ENCODE measurements at regions not wholly inside any gene's neighbourhood (a gene's known extent, or its start where the extent isn't known, plus 50 kb on each side); places are given as distances from the start of the nearest gene placed in this dataset.
"Not testable (repeated sequence)": the region's sequence is repeated elsewhere in the genome, so short reads cannot be mapped to it uniquely, and the experiment has no call there.

- H3K36me3 Mint-ChIP-seq, result no peaks in the 10 kb centered on the region
- H3K4me3 Mint-ChIP-seq, result no peak overlapping the region
- ATAC-seq (no peak), DNase-seq (ENCODE audit: low spot score in 2 of 2) (no peak)
- H3K9me3 Mint-ChIP-seq, result no peaks in the 10 kb centered on the region
- H3K27ac Mint-ChIP-seq, result no peak overlapping the region
- no peaks in the 10 kb centered on the region for H3K4me1 Mint-ChIP-seq
These were observed 334.4 kb downstream of the EMP1 start for GRCh38 chr12:13530966-13531365.

- not testable (repeated sequence) for ATAC-seq; H3K4me1 Mint-ChIP-seq; H3K4me3 Mint-ChIP-seq; H3K36me3 Mint-ChIP-seq; H3K9me3 Mint-ChIP-seq; DNase-seq (ENCODE audit: low spot score in 2 of 2); H3K27ac Mint-ChIP-seq
These were observed 329.8 kb downstream of the EMP1 start for GRCh38 chr12:13526185-13526921.

GRCh38 chr12:13523536-13524307, 327.2 kb downstream of the EMP1 start:
- Mint-ChIP-seq H3K4me1 (no peaks in the 10 kb centered on the region), H3K4me3 (no peak overlapping the region), H3K9me3 (peaks cover 4% of the 10 kb centered on the region), H3K36me3 (no peaks in the 10 kb centered on the region), H3K27ac (no peak overlapping the region)
- no peak for ATAC-seq
- DNase-seq (ENCODE audit: low spot score in 2 of 2), result no peak

GRCh38 chr12:13518034-13518433, 321.5 kb downstream of the EMP1 start:
- DNase-seq (ENCODE audit: low spot score in 2 of 2); ATAC-seq; H3K4me3 Mint-ChIP-seq; H3K36me3 Mint-ChIP-seq; H3K27ac Mint-ChIP-seq; H3K4me1 Mint-ChIP-seq: not testable (repeated sequence)
- peaks cover 13% of the 10 kb centered on the region for H3K9me3 Mint-ChIP-seq

GRCh38 chr12:13509740-13510139, 313.2 kb downstream of the EMP1 start:
- Mint-ChIP-seq H3K4me3 (no peak overlapping the region), H3K4me1 (no peaks in the 10 kb centered on the region), H3K27ac (no peak overlapping the region), H3K9me3 (no peaks in the 10 kb centered on the region), H3K36me3 (no peaks in the 10 kb centered on the region)
- DNase-seq (ENCODE audit: low spot score in 2 of 2) (no peak), ATAC-seq (no peak)

- Mint-ChIP-seq H3K27ac (no peak overlapping the region), H3K9me3 (no peaks in the 10 kb centered on the region), H3K4me1 (no peaks in the 10 kb centered on the region), H3K36me3 (no peaks in the 10 kb centered on the region), H3K4me3 (no peak overlapping the region)
- DNase-seq (ENCODE audit: low spot score in 2 of 2) (no peak), ATAC-seq (no peak)
These were observed 309.1 kb downstream of the EMP1 start for GRCh38 chr12:13505636-13506035.

GRCh38 chr12:13505224-13505623, 308.7 kb downstream of the EMP1 start:
- Mint-ChIP-seq H3K4me3 (no peak overlapping the region), H3K27ac (no peak overlapping the region), H3K9me3 (no peaks in the 10 kb centered on the region), H3K4me1 (no peaks in the 10 kb centered on the region), H3K36me3 (no peaks in the 10 kb centered on the region)
- ATAC-seq (no peak), DNase-seq (ENCODE audit: low spot score in 2 of 2) (no peak)

GRCh38 chr12:13504736-13505135, 308.2 kb downstream of the EMP1 start:
- Mint-ChIP-seq H3K36me3 (no peaks in the 10 kb centered on the region), H3K4me1 (no peaks in the 10 kb centered on the region), H3K27ac (no peak overlapping the region), H3K4me3 (no peak overlapping the region), H3K9me3 (no peaks in the 10 kb centered on the region)
- ATAC-seq (no peak), DNase-seq (ENCODE audit: low spot score in 2 of 2) (no peak)

- Mint-ChIP-seq H3K9me3 (no peaks in the 10 kb centered on the region), H3K27ac (no peak overlapping the region), H3K4me3 (no peak overlapping the region), H3K36me3 (no peaks in the 10 kb centered on the region), H3K4me1 (no peaks in the 10 kb centered on the region)
- DNase-seq (ENCODE audit: low spot score in 2 of 2) (no peak), ATAC-seq (no peak)
These were observed 307.5 kb downstream of the EMP1 start for GRCh38 chr12:13504074-13504473.

- H3K4me3 Mint-ChIP-seq, result no peak overlapping the region
- no peaks in the 10 kb centered on the region for H3K36me3 Mint-ChIP-seq
- H3K27ac Mint-ChIP-seq, result no peak overlapping the region
- ATAC-seq, result no peak
- no peak for DNase-seq (ENCODE audit: low spot score in 2 of 2)
- H3K4me1 Mint-ChIP-seq, result no peaks in the 10 kb centered on the region
- H3K9me3 Mint-ChIP-seq, result no peaks in the 10 kb centered on the region
These were observed 306.7 kb downstream of the EMP1 start for GRCh38 chr12:13503094-13503835.

GRCh38 chr12:13499008-13499407, 302.5 kb downstream of the EMP1 start:
- H3K9me3 Mint-ChIP-seq, result no peaks in the 10 kb centered on the region
- H3K4me1 Mint-ChIP-seq, result no peaks in the 10 kb centered on the region
- no peaks in the 10 kb centered on the region for H3K36me3 Mint-ChIP-seq
- no peak overlapping the region for H3K27ac Mint-ChIP-seq
- DNase-seq (ENCODE audit: low spot score in 2 of 2), result no peak
- ATAC-seq, result peak; percentile 32
- no peak overlapping the region for H3K4me3 Mint-ChIP-seq

GRCh38 chr12:13496111-13496510, 299.6 kb downstream of the EMP1 start:
- Mint-ChIP-seq H3K9me3 (peaks cover 2% of the 10 kb centered on the region), H3K27ac (no peak overlapping the region), H3K4me3 (no peak overlapping the region), H3K4me1 (no peaks in the 10 kb centered on the region), H3K36me3 (no peaks in the 10 kb centered on the region)
- ATAC-seq (no peak), DNase-seq (ENCODE audit: low spot score in 2 of 2) (no peak)

GRCh38 chr12:13489246-13489645, 292.7 kb downstream of the EMP1 start:
- no peak for ATAC-seq
- DNase-seq (ENCODE audit: low spot score in 2 of 2), result no peak
- Mint-ChIP-seq H3K36me3 (no peaks in the 10 kb centered on the region), H3K4me1 (no peaks in the 10 kb centered on the region), H3K27ac (no peak overlapping the region), H3K9me3 (peaks cover 5% of the 10 kb centered on the region), H3K4me3 (no peak overlapping the region)

GRCh38 chr12:13487326-13487725, 290.8 kb downstream of the EMP1 start:
- H3K4me1 Mint-ChIP-seq, result no peaks in the 10 kb centered on the region
- ATAC-seq (no peak), DNase-seq (ENCODE audit: low spot score in 2 of 2) (no peak)
- no peak overlapping the region for H3K4me3 Mint-ChIP-seq
- H3K36me3 Mint-ChIP-seq, result no peaks in the 10 kb centered on the region
- H3K27ac Mint-ChIP-seq, result no peak overlapping the region
- peaks cover 4% of the 10 kb centered on the region for H3K9me3 Mint-ChIP-seq

- Mint-ChIP-seq H3K9me3 (peaks cover 4% of the 10 kb centered on the region), H3K27ac (no peak overlapping the region), H3K4me3 (no peak overlapping the region), H3K36me3 (no peaks in the 10 kb centered on the region), H3K4me1 (no peaks in the 10 kb centered on the region)
- ATAC-seq, result no peak
- DNase-seq (ENCODE audit: low spot score in 2 of 2), result no peak
These were observed 290.3 kb downstream of the EMP1 start for GRCh38 chr12:13486794-13487193.
